Brain microvascular endothelial cell (primary cell): ENCODE measurements at regions not wholly inside any gene's neighbourhood (a gene's known extent, or its start where the extent isn't known, plus 50 kb on each side); places are given as distances from the start of the nearest gene placed in this dataset.

Experiments
- DNase-seq: peaks from one replicate; pipeline ENCODE4 v3.0.0-alpha.2; 2020
- H3K27ac ChIP-seq: fragments of 250-450 bp; sonication (Bioruptor Pico); 2 replicates; pipeline ENCODE4 v1.5.1; 2020; ENCODE audit warnings: mild to moderate bottlenecking, moderate library complexity
- H3K27me3 ChIP-seq: fragments of 250-450 bp; sonication (Bioruptor Pico); replicated peaks from 2 replicates; pipeline ENCODE4 v1.5.1; 2020; ENCODE audit warnings: mild to moderate bottlenecking
- H3K36me3 ChIP-seq: fragments of 250-450 bp; sonication (Bioruptor Pico); replicated peaks from 2 replicates; pipeline ENCODE4 v1.5.1; 2020; ENCODE audit warnings: mild to moderate bottlenecking
- H3K4me3 ChIP-seq: 2 replicates; pipeline ENCODE4 v1.5.1; 2011; ENCODE audit warnings: low read depth, mild to moderate bottlenecking, control low read depth, low read length, moderate library complexity
- CTCF ChIP-seq: IDR thresholded peaks from 2 replicates; pipeline ENCODE4 v1.5.1; 2011; ENCODE audit warnings: low read depth, mild to moderate bottlenecking, moderate library complexity, low read length, control low read depth, inconsistent platforms; ENCODE audit errors: missing control alignments
- in situ Hi-C: cut with HindIII; loops from 2 replicates; pipeline ENCODE4 v1.10.0; 2017; ENCODE audit warnings: low sequenced_read_pairs, low pct_ligation_motif_present

- H3K36me3 ChIP-seq = peaks cover 41% of the 10 kb centered on the region
- in situ Hi-C loops = no loop called here
Observed at GRCh38 chr3:141431411-141432378, 55.1 kb upstream of the RASA2 start.

GRCh38 chr3:141432904-141433303 is 53.9 kb upstream of the RASA2 start:
- in situ Hi-C loops = no loop called here
- no peaks in the 10 kb centered on the region for H3K27me3 ChIP-seq
- TF ChIP-seq CTCF = no peak
- no peak for DNase-seq
- H3K4me3 ChIP-seq = no peak overlapping the region
- no peak overlapping the region for H3K27ac ChIP-seq
- H3K36me3 ChIP-seq = peaks cover 32% of the 10 kb centered on the region

More at GRCh38 chr3:141431411-141432378, 55.1 kb upstream of the RASA2 start:
- H3K27me3 ChIP-seq = no peaks in the 10 kb centered on the region
- TF ChIP-seq CTCF = no peak
- no peak overlapping the region for H3K4me3 ChIP-seq
- H3K27ac ChIP-seq = peak overlapping the region; percentile 46
- DNase-seq = no peak

- TF ChIP-seq CTCF = no peak
- Histone ChIP-seq H3K36me3 (peaks cover 37% of the 10 kb centered on the region), H3K4me3 (no peak overlapping the region), H3K27ac (no peak overlapping the region), H3K27me3 (no peaks in the 10 kb centered on the region)
- no peak for DNase-seq
- in situ Hi-C loops = no loop called here
Observed at GRCh38 chr3:141434255-141434654, 52.6 kb upstream of the RASA2 start.

- no peaks in the 10 kb centered on the region for H3K27me3 ChIP-seq
- no peak for DNase-seq
- in situ Hi-C loops = no loop called here
- no peak overlapping the region for H3K4me3 ChIP-seq
- no peak for TF ChIP-seq CTCF
- no peak overlapping the region for H3K27ac ChIP-seq
- H3K36me3 ChIP-seq = peaks cover 22% of the 10 kb centered on the region
Observed at GRCh38 chr3:141436180-141436579, 50.6 kb upstream of the RASA2 start.
